ENCODE measurements at regions not wholly inside any gene's neighbourhood (a gene's known extent, or its start where the extent isn't known, plus 50 kb on each side); places are given as distances from the start of the nearest gene placed in this dataset.
"Not testable (repeated sequence)": the region's sequence is repeated elsewhere in the genome, so short reads cannot be mapped to it uniquely, and the experiment has no call there.

GRCh38 chr2:107511970-107512789 lies 314.5 kb upstream of the RGPD4 start:
- Mint-ChIP-seq H3K36me3 (ENCODE audit: low read depth) (no peaks in the 10 kb centered on the region), H3K27me3 (no peaks in the 10 kb centered on the region), H3K9me3 (no peaks in the 10 kb centered on the region), H3K4me3 (no peak overlapping the region), H3K4me1 (no peaks in the 10 kb centered on the region), H3K27ac (no peak overlapping the region)
- ATAC-seq, result no peak
- no peak for DNase-seq

GRCh38 chr2:107525406-107525805 lies 301.3 kb upstream of the RGPD4 start:
- ATAC-seq, result no peak
- no peak for DNase-seq
- H3K27ac Mint-ChIP-seq, result no peak overlapping the region
- H3K36me3 Mint-ChIP-seq (ENCODE audit: low read depth), result no peaks in the 10 kb centered on the region
- no peak overlapping the region for H3K4me3 Mint-ChIP-seq
- H3K4me1 Mint-ChIP-seq, result no peaks in the 10 kb centered on the region
- H3K9me3 Mint-ChIP-seq, result peaks cover 10% of the 10 kb centered on the region
- no peaks in the 10 kb centered on the region for H3K27me3 Mint-ChIP-seq

- Mint-ChIP-seq H3K4me3 (no peak overlapping the region), H3K27me3 (no peaks in the 10 kb centered on the region), H3K4me1 (no peaks in the 10 kb centered on the region), H3K9me3 (peaks cover 7% of the 10 kb centered on the region), H3K27ac (no peak overlapping the region), H3K36me3 (ENCODE audit: low read depth) (no peaks in the 10 kb centered on the region)
- DNase-seq (no peak), ATAC-seq (no peak)
These were observed 297.5 kb upstream of the RGPD4 start for GRCh38 chr2:107529146-107529545.

GRCh38 chr2:107530046-107530445 lies 296.6 kb upstream of the RGPD4 start:
- Mint-ChIP-seq H3K36me3 (ENCODE audit: low read depth) (no peaks in the 10 kb centered on the region), H3K4me1 (no peaks in the 10 kb centered on the region), H3K27me3 (no peaks in the 10 kb centered on the region), H3K4me3 (no peak overlapping the region), H3K27ac (no peak overlapping the region), H3K9me3 (peaks cover 13% of the 10 kb centered on the region)
- ATAC-seq, result no peak
- no peak for DNase-seq

GRCh38 chr2:107534926-107535325 lies 291.8 kb upstream of the RGPD4 start:
- Mint-ChIP-seq H3K27ac (no peak overlapping the region), H3K4me1 (no peaks in the 10 kb centered on the region), H3K4me3 (no peak overlapping the region), H3K9me3 (peaks cover 17% of the 10 kb centered on the region), H3K36me3 (ENCODE audit: low read depth) (no peaks in the 10 kb centered on the region), H3K27me3 (no peaks in the 10 kb centered on the region)
- DNase-seq, result no peak
- ATAC-seq, result no peak

GRCh38 chr2:107535905-107536689 lies 290.6 kb upstream of the RGPD4 start:
- ATAC-seq; H3K27me3 Mint-ChIP-seq; H3K4me3 Mint-ChIP-seq; H3K27ac Mint-ChIP-seq; H3K36me3 Mint-ChIP-seq (ENCODE audit: low read depth); DNase-seq; H3K4me1 Mint-ChIP-seq: not testable (repeated sequence)
- H3K9me3 Mint-ChIP-seq, result peaks cover 14% of the 10 kb centered on the region

GRCh38 chr2:107542314-107542740 lies 284.4 kb upstream of the RGPD4 start:
- no peaks in the 10 kb centered on the region for H3K27me3 Mint-ChIP-seq
- no peaks in the 10 kb centered on the region for H3K36me3 Mint-ChIP-seq (ENCODE audit: low read depth)
- DNase-seq, result no peak
- peaks cover 7% of the 10 kb centered on the region for H3K9me3 Mint-ChIP-seq
- no peak overlapping the region for H3K4me3 Mint-ChIP-seq
- H3K4me1 Mint-ChIP-seq, result no peaks in the 10 kb centered on the region
- H3K27ac Mint-ChIP-seq, result no peak overlapping the region
- ATAC-seq, result no peak

- Mint-ChIP-seq H3K27ac (no peak overlapping the region), H3K27me3 (no peaks in the 10 kb centered on the region), H3K9me3 (peaks cover 4% of the 10 kb centered on the region), H3K4me3 (no peak overlapping the region), H3K36me3 (ENCODE audit: low read depth) (no peaks in the 10 kb centered on the region), H3K4me1 (no peaks in the 10 kb centered on the region)
- DNase-seq (no peak), ATAC-seq (no peak)
These were observed 282.9 kb upstream of the RGPD4 start for GRCh38 chr2:107543793-107544192.

- H3K27ac Mint-ChIP-seq, result no peak overlapping the region
These were observed 281.6 kb upstream of the RGPD4 start for GRCh38 chr2:107545066-107545465.

GRCh38 chr2:107545851-107546250 lies 280.8 kb upstream of the RGPD4 start:
- no peak for DNase-seq
- no peak overlapping the region for H3K4me3 Mint-ChIP-seq

More at GRCh38 chr2:107545066-107545465, 281.6 kb upstream of the RGPD4 start:
- H3K27me3 Mint-ChIP-seq, result no peaks in the 10 kb centered on the region
- no peaks in the 10 kb centered on the region for H3K4me1 Mint-ChIP-seq
- no peaks in the 10 kb centered on the region for H3K36me3 Mint-ChIP-seq (ENCODE audit: low read depth)
- no peak overlapping the region for H3K4me3 Mint-ChIP-seq
- H3K9me3 Mint-ChIP-seq, result no peaks in the 10 kb centered on the region
- DNase-seq, result no peak
- ATAC-seq, result no peak

GRCh38 chr2:107548216-107548615 lies 278.5 kb upstream of the RGPD4 start:
- Mint-ChIP-seq H3K4me1 (no peaks in the 10 kb centered on the region), H3K27ac (no peak overlapping the region), H3K9me3 (no peaks in the 10 kb centered on the region), H3K36me3 (ENCODE audit: low read depth) (no peaks in the 10 kb centered on the region), H3K4me3 (no peak overlapping the region), H3K27me3 (no peaks in the 10 kb centered on the region)
- DNase-seq (no peak), ATAC-seq (no peak)

More at GRCh38 chr2:107545851-107546250, 280.8 kb upstream of the RGPD4 start:
- H3K27ac Mint-ChIP-seq, result no peak overlapping the region
- H3K27me3 Mint-ChIP-seq, result no peaks in the 10 kb centered on the region
- H3K4me1 Mint-ChIP-seq, result no peaks in the 10 kb centered on the region
- H3K9me3 Mint-ChIP-seq, result no peaks in the 10 kb centered on the region
- H3K36me3 Mint-ChIP-seq (ENCODE audit: low read depth), result no peaks in the 10 kb centered on the region
- no peak for ATAC-seq

GRCh38 chr2:107553046-107553445 lies 273.6 kb upstream of the RGPD4 start:
- Mint-ChIP-seq H3K4me3 (no peak overlapping the region), H3K9me3 (peaks cover 5% of the 10 kb centered on the region), H3K4me1 (no peaks in the 10 kb centered on the region), H3K27me3 (no peaks in the 10 kb centered on the region), H3K36me3 (ENCODE audit: low read depth) (no peaks in the 10 kb centered on the region), H3K27ac (no peak overlapping the region)
- no peak for ATAC-seq
- DNase-seq, result no peak

- Mint-ChIP-seq H3K27ac (no peak overlapping the region), H3K4me1 (no peaks in the 10 kb centered on the region), H3K9me3 (peaks cover 5% of the 10 kb centered on the region), H3K27me3 (no peaks in the 10 kb centered on the region), H3K36me3 (ENCODE audit: low read depth) (no peaks in the 10 kb centered on the region), H3K4me3 (no peak overlapping the region)
- DNase-seq (no peak), ATAC-seq (no peak)
These were observed 273.2 kb upstream of the RGPD4 start for GRCh38 chr2:107553539-107553938.

GRCh38 chr2:107556038-107556627 lies 270.6 kb upstream of the RGPD4 start:
- H3K4me3 Mint-ChIP-seq, result no peak overlapping the region
- no peaks in the 10 kb centered on the region for H3K4me1 Mint-ChIP-seq
- no peaks in the 10 kb centered on the region for H3K27me3 Mint-ChIP-seq
- H3K27ac Mint-ChIP-seq, result no peak overlapping the region
- no peak for ATAC-seq
- peaks cover 15% of the 10 kb centered on the region for H3K9me3 Mint-ChIP-seq
- DNase-seq, result no peak
- H3K36me3 Mint-ChIP-seq (ENCODE audit: low read depth), result no peaks in the 10 kb centered on the region

GRCh38 chr2:107558295-107558694 lies 268.4 kb upstream of the RGPD4 start:
- peaks cover 15% of the 10 kb centered on the region for H3K9me3 Mint-ChIP-seq
- no peaks in the 10 kb centered on the region for H3K27me3 Mint-ChIP-seq
- H3K4me3 Mint-ChIP-seq, result no peak overlapping the region
- DNase-seq, result no peak
- no peaks in the 10 kb centered on the region for H3K36me3 Mint-ChIP-seq (ENCODE audit: low read depth)
- no peak overlapping the region for H3K27ac Mint-ChIP-seq
- no peak for ATAC-seq
- no peaks in the 10 kb centered on the region for H3K4me1 Mint-ChIP-seq

Data from activated naive CD8-positive, alpha-beta T cell treated with anti-CD3 and anti-CD28 coated beads, Interleukin-2, amount 50 U/mL, for 24 hours (primary cell).